HAP-1 (cell line): ENCODE measurements at regions not wholly inside any gene's neighbourhood (a gene's known extent, or its start where the extent isn't known, plus 50 kb on each side); places are given as distances from the start of the nearest gene placed in this dataset.

Source experiments
- DNase-seq, 2 experiments: peaks; one replicate each; pipeline ENCODE4 v3.0.0-alpha.2; 2016 to 2020; ENCODE audit warnings: low spot score in 2 of 2
- H3K27me3 ChIP-seq: fragments of 250-450 bp; sonication (Bioruptor Pico); 2 replicates; pipeline ENCODE4 v1.5.1; 2020; ENCODE audit warnings: low read depth, mild to moderate bottlenecking, moderate library complexity
- H3K36me3 ChIP-seq: fragments of 250-450 bp; sonication (Bioruptor Pico); replicated peaks from 2 replicates; pipeline ENCODE4 v1.5.1; 2020; ENCODE audit warnings: mild to moderate bottlenecking
- H3K4me1 ChIP-seq: fragments of 250-450 bp; sonication (Bioruptor Pico); 2 replicates; pipeline ENCODE4 v1.5.1; 2020; ENCODE audit warnings: mild to moderate bottlenecking
- H3K4me3 ChIP-seq: fragments of 250-450 bp; sonication (Bioruptor Pico); 2 replicates; pipeline ENCODE4 v1.5.1; 2020; ENCODE audit warnings: mild to moderate bottlenecking, moderate library complexity
- H3K9me3 ChIP-seq: fragments of 250-450 bp; sonication (Bioruptor Pico); 2 replicates; pipeline ENCODE4 v1.5.1; 2020; ENCODE audit warnings: mild to moderate bottlenecking, moderate library complexity
- in situ Hi-C: fragments of 300-500 bp; cut with MboI; formaldehyde crosslinking; loops from 3 replicates; pipeline ENCODE4 v1.14.3; 2020; ENCODE audit warnings: low sequenced_read_pairs, inconsistent platforms, mixed read lengths

DNA sequence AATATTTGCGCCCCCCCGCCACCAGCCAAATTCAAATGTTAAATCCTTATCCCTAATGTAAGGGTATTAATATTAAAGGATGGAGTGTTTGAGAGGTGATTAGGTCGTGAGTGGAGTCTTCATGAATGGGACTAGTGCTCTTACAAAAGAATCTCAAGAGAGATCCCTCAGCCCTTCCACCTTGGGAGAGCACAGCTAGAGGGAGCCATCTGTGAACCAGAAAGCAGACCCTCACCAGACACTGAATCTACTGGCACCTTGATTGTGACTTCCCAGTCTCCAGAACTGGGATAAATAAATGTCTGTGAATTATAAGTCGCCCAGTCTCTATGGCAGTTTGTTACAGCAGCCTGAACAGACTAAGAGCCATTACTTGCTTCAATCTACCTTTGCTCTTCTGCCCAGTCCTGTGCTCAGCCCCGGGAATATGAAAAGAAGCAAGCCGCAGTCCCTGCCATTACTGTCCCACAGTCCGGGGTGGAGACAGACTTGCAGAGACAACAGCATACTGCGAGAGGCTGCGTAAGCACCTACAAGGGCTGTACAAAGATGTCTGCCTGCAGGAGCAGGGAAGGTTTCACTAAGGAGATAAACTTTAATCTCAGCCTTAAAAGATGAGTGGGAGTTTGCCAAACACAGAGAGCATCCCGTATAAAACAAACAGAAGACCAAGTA is 110.7 kb upstream of the TMCO5A start:
- H3K4me1 ChIP-seq = no peaks in the 10 kb centered on the region
- H3K27me3 ChIP-seq = no peaks in the 10 kb centered on the region
- no peaks in the 10 kb centered on the region for H3K36me3 ChIP-seq
- no peak overlapping the region for H3K4me3 ChIP-seq
- no peaks in the 10 kb centered on the region for H3K9me3 ChIP-seq
- DNase-seq = no peak
- in situ Hi-C loops = no loop called here

DNA sequence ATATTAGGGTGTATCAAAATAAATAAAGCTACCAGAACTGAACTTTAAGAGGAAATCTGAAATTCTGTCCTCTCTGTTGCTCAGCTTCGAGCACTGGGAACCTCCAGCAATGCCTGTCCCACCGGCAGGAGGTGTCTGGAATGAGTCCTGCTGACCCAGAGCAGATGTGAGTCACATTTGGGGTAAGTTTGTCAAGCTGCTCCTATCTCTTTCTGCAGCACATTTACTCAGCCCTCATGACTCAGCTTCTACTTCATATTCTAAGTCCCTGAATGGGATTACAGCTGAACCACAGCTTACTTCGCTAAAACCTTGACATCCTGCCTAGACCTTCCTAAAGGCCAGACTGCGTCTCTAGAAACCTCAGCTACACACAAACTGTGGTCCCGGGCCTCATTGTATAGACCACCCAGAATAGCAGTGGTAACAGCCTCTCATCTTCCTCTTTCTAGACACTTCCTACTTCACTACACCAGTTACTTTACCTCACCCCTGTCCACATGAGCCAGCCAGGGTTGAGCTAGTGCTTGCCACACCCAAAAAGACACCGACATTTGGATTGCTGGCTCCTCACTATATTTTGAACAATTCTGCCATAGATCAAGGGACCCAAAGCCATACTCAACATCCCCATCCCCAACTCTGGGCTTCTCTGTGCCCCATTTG is 109.6 kb upstream of the TMCO5A start:
- in situ Hi-C loops = no loop called here

DNA sequence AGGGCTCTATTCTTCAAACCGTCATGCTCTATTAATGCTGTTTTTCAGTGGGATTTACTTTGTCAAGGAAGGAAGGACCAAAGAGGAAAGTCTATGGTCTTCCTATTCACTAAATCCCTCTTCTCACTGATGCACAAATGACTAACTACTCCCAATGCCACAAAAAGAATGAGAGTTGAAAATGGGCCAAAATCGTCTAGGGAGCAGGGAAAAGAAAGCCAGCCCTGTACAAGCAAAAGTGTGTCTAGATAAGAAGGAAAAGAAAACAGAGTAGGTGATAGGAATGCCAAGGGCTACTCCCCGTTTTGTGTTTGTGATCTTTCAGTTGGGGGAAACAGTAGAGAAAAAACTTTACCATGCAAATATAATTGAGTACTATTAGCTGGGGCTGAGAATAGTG is 97.2 kb upstream of the TMCO5A start:
- H3K9me3 ChIP-seq = no peaks in the 10 kb centered on the region
- no peak overlapping the region for H3K4me3 ChIP-seq
- no peaks in the 10 kb centered on the region for H3K27me3 ChIP-seq
- in situ Hi-C loops = no loop called here
- H3K36me3 ChIP-seq = no peaks in the 10 kb centered on the region
- DNase-seq = no peak
- H3K4me1 ChIP-seq = no peaks in the 10 kb centered on the region

More for the DNA sequence above, 109.6 kb upstream of the TMCO5A start:
- DNase-seq = no peak
- no peaks in the 10 kb centered on the region for H3K36me3 ChIP-seq
- no peaks in the 10 kb centered on the region for H3K9me3 ChIP-seq
- no peak overlapping the region for H3K4me3 ChIP-seq
- no peaks in the 10 kb centered on the region for H3K27me3 ChIP-seq
- H3K4me1 ChIP-seq = no peaks in the 10 kb centered on the region

DNA sequence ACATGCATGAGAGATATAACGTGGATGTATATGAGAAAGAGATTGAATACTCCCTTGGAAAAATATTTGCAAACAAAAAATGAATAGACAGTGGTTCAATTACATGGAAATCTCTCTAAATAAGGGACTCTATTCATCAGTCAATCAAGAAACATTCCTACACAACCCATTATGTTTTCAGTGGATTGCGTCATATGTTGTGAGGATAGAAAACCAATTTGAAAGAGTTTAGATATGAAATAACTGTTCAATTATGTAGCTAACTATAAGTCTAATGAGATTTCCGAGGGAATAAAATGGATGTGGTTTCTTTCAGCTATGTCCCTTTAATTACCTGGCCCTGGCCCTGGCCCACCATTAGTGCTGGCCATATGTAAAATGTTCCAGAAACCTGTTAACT is 86.7 kb upstream of the TMCO5A start:
- DNase-seq = no peak
- H3K9me3 ChIP-seq = no peaks in the 10 kb centered on the region
- no peak overlapping the region for H3K4me3 ChIP-seq
- no peaks in the 10 kb centered on the region for H3K36me3 ChIP-seq
- in situ Hi-C loops = no loop called here
- H3K4me1 ChIP-seq = no peaks in the 10 kb centered on the region
- H3K27me3 ChIP-seq = no peaks in the 10 kb centered on the region

DNA sequence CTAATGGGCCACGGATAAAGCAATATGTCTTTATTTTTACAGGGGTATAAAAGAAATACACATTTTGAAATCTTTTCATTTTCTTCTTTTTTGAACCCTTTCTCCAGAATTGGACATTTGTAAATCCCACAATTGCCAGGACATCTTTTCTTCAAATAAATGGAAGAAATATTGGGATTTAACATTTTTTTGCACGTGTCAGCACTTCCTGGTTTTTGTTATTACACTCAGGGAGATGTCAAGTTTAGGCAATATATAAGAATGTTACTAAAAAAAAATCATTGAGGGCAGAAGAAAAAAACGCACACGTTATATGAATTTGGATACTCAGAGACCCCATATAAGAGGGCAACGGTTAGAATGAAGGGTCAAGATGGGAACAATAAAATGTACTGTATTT is 78.3 kb upstream of the TMCO5A start:
- no peaks in the 10 kb centered on the region for H3K9me3 ChIP-seq
- in situ Hi-C loops = no loop called here
- no peak for DNase-seq

DNA sequence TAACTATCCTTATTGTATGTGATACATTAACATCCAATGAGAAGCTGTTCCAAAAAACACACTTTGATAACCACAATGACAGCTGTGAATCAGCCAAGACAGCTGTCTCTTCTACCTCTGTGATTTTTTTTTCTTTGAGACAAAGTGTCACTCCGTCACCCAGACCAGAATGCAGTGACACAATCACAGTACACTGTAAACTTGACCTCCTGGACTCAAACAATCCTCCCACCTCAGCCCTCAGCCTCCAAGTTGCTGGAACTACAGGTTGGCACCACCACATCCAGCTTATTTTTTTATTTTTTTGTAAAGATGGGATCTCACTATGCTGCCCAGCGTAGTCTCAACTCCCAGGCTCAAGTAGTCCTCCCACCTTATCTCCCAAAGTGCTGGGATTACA is 73.5 kb upstream of the TMCO5A start:
- Histone ChIP-seq H3K9me3 (no peaks in the 10 kb centered on the region), H3K4me1 (no peaks in the 10 kb centered on the region), H3K27me3 (no peaks in the 10 kb centered on the region), H3K36me3 (no peaks in the 10 kb centered on the region), H3K4me3 (no peak overlapping the region)
- DNase-seq = no peak
- in situ Hi-C loops = no loop called here

More for the DNA sequence above, 78.3 kb upstream of the TMCO5A start:
- Histone ChIP-seq H3K4me3 (no peak overlapping the region), H3K4me1 (no peaks in the 10 kb centered on the region), H3K27me3 (no peaks in the 10 kb centered on the region), H3K36me3 (no peaks in the 10 kb centered on the region)

DNA sequence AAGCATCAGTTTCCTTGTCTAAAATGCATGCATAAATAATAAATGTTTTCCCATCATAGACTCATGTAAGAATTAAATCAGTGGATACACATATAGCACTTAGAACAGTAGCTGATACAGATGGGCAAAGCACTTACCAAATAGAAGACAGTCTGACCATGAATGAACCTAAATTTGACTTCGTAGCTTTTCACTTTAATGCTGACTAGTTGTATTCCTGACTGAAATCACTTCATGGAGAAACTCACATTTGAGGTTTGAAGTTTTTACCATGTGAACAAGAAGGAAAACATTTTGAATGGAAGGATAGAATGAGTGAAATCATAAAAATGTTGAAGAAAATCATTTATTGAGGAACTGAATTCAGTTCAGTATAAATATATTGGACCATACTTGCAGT is 68.8 kb upstream of the TMCO5A start:
- Histone ChIP-seq H3K9me3 (no peaks in the 10 kb centered on the region), H3K4me1 (no peaks in the 10 kb centered on the region), H3K36me3 (no peaks in the 10 kb centered on the region), H3K4me3 (no peak overlapping the region), H3K27me3 (no peaks in the 10 kb centered on the region)
- in situ Hi-C loops = no loop called here
- no peak for DNase-seq

DNA sequence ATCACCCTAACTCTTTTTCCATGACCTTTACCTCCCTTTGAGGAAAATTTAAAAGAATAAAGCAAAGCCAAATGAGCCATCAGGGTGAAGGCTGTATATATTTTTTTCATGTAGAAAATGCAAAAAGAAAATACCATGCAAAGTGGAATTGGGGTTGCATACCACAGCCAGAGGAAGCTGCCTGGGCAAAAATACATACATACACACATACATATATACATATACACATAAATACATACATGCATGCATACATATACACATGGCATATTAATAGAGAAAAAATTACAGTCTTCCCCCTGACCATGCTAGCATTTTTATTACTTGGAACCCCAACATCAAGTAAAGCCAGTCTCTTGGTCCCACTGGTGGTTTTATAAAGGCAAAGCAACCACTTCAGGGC is 63.7 kb upstream of the TMCO5A start:
- DNase-seq = no peak
- no peak overlapping the region for H3K4me3 ChIP-seq
- no peaks in the 10 kb centered on the region for H3K27me3 ChIP-seq
- in situ Hi-C loops = no loop called here
- H3K9me3 ChIP-seq = no peaks in the 10 kb centered on the region
- H3K4me1 ChIP-seq = no peaks in the 10 kb centered on the region
- no peaks in the 10 kb centered on the region for H3K36me3 ChIP-seq

DNA sequence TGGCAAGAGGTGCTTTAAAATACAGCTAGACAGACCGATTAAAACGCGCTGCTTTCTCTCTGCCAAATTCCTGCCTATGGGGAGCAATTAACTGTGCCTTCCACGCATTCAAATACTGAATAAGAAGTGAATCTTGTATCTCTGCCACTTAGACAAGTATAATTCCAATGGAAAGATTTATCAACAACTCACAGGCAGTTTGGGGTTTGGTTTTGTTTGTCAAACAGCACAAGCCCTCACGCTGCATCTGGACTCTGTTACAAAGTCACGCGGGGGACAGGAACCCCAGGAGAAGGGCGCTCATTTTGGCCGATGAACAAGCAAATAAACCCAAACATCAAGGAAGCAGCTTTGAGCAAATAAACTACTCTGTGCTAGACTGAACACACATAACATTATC is 61.8 kb upstream of the TMCO5A start:
- in situ Hi-C loops = no loop called here
- Histone ChIP-seq H3K9me3 (no peaks in the 10 kb centered on the region), H3K4me3 (no peak overlapping the region), H3K4me1 (no peaks in the 10 kb centered on the region), H3K27me3 (no peaks in the 10 kb centered on the region), H3K36me3 (no peaks in the 10 kb centered on the region)
- DNase-seq = no peak

DNA sequence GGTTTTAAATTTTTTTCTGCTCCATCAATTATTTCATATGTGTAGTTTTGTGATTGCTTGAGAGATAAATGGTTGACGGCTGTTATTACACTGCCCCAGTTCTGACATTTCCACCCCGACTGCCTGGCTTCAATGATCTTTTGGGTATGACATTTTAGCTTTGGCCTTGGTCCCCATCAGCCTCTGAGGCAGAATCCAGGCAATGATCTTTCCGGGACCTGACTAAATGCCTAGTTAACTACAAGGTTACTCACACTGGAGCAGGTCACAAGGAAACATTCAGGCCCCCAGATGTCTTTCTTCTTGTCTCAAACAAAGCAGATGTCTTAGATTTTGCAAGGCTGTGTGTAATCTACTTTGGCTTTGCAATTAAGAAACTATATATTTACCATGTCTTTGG is 61.1 kb upstream of the TMCO5A start:
- Histone ChIP-seq H3K4me1 (no peaks in the 10 kb centered on the region), H3K36me3 (no peaks in the 10 kb centered on the region), H3K9me3 (no peaks in the 10 kb centered on the region), H3K4me3 (no peak overlapping the region), H3K27me3 (no peaks in the 10 kb centered on the region)
- no peak for DNase-seq
- in situ Hi-C loops = no loop called here

DNA sequence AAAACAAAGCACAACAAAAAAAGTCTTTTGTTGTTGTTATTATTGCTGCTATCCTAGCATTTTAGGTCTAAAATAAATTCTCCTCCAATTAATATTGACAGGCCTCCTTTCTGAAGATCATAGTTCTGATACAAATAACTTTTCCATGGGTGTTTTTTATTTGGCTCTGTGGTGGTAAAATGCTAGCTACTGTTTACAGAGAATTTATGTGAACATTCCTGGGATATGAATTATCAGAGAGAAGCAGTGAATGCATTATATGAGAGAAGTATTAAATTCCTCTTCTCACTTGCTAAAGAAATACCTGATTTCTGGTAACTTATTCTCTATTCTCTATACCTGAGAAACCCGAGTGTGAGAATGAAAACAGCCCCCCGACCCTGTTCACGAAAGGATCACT is 57.5 kb upstream of the TMCO5A start:
- H3K4me1 ChIP-seq = peaks cover 6% of the 10 kb centered on the region
- DNase-seq = no peak
- no peaks in the 10 kb centered on the region for H3K36me3 ChIP-seq
- no peaks in the 10 kb centered on the region for H3K27me3 ChIP-seq
- no peak overlapping the region for H3K4me3 ChIP-seq
- in situ Hi-C loops = loop anchor here (25.0 kb wide), 1 partner anchor 990 kb away; no protein-coding TSS in a partner anchor
- no peaks in the 10 kb centered on the region for H3K9me3 ChIP-seq

DNA sequence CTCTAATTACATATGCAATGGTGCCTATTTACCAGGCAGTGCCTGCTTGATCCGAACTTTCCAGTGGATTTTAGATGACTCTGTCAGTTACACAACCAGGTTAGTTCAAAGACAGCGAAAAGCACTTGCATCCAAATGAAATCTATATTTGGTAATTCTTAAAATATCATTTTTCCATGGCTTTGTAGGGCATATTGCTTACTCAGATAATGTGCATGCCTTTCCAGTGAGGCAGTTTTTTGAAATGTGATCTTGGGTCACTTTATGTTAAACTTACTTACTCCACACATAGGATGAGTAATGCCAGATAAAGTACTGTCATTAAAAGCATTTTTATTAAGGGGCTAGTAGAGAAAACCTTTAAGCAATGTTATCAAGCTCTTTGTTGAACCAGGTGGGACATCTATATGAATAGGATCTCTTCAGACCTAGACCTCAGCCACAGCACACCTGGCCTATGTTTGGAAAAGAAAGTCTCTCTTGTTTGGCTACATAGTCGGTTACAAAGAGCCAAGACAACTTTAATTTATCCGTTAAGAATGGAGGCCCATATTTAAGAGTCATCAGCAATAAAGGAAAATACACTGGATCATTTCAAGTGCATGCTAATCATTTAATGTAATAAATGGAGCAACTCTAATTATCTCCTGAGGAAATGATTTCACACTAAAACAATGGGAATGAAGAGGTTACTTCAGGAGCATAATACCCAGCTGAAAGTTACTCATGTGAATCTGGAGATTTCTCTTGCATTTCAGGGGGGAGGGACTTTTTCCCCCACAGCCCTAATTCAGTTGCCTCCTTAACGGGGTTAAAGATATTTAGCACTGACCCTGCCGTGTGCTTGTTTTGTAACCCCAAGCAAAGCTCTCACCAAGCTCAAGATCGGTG is 56.3 kb upstream of the TMCO5A start:
- Histone ChIP-seq H3K4me1 (peaks cover 6% of the 10 kb centered on the region), H3K27me3 (no peaks in the 10 kb centered on the region), H3K36me3 (no peaks in the 10 kb centered on the region), H3K9me3 (no peaks in the 10 kb centered on the region), H3K4me3 (no peak overlapping the region)
- no peak for DNase-seq
- in situ Hi-C loops = loop anchor here (25.0 kb wide), 1 partner anchor 991 kb away; no protein-coding TSS in a partner anchor

DNA sequence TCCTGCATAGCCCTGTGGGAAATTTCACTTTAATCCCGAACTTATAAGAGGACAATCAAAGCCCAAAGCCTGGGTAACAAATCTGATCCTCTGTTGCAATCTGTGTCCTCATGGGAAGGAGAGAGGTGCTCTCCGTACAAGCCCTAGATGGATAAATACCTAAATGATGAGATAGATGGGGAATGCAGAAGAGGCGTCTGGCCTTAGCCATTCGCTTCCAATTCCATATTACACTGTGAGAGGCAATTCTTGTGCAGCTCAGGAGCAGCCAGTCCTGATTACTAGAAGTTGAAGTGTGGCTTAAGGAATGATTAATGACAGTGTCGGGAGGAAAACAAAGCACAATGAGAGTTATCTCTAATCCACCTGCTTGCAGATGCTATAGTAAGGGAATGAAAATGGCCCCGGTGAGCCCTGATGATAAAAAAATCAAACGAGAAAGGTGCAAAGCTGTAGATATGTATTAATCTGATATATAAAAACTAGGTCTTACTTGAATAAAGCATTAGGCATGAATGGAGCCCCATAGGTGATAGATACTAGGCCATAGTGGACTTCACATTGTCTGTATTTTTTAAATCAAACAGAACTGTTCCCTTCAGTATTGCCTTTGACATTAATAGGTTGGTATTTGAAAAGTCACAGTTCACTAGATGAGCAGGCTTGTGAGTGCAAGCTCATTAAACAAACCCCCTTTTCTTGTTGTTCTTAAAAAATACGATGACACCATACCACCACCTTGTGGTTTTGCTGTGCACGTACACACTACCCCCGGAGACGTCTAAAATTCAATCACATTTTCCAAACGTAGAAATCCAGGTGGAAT is 54.2 kb upstream of the TMCO5A start:
- peak; percentile 43 to 55 for DNase-seq

More for the DNA sequence above, 54.2 kb upstream of the TMCO5A start:
- Histone ChIP-seq H3K4me1 (peaks cover 6% of the 10 kb centered on the region), H3K9me3 (no peaks in the 10 kb centered on the region), H3K4me3 (no peak overlapping the region), H3K27me3 (no peaks in the 10 kb centered on the region), H3K36me3 (no peaks in the 10 kb centered on the region)
- in situ Hi-C loops = loop anchor here (25.0 kb wide), 1 partner anchor 993 kb away; no protein-coding TSS in a partner anchor
